Calu3 (cell line): ENCODE measurements at regions not wholly inside any gene's neighbourhood (a gene's known extent, or its start where the extent isn't known, plus 50 kb on each side); places are given as distances from the start of the nearest gene placed in this dataset.

Experiments used
- BruUV-seq: library from RNA; stranded (reverse); fragments of 400-500 nt; replicated peaks from 2 replicates; lab custom pipeline; 2021; lab: Mats Ljungman, UMichigan
- CTCF ChIA-PET: fragments of 300-600 bp; sonication (Branson Sonifier 250); formaldehyde crosslinking; loops from one replicate; lab custom pipeline; 2022; ENCODE audit warnings: antibody characterized with exemption; lab: Charles Lee
- DNase-seq: peaks from one replicate; pipeline ENCODE4 v3.0.0; 2022
- H3K27ac Mint-ChIP-seq: one replicate; pipeline ENCODE4 v1.8.0; 2022; ENCODE audit warnings: mixed read lengths; ENCODE audit not compliant: unreplicated experiment
- H3K27me3 Mint-ChIP-seq: one replicate; pipeline ENCODE4 v1.8.0; 2022; ENCODE audit warnings: mixed read lengths; ENCODE audit not compliant: unreplicated experiment
- H3K36me3 Mint-ChIP-seq: one replicate; pipeline ENCODE4 v1.8.0; 2022; ENCODE audit warnings: mild to moderate bottlenecking, moderate library complexity, mixed read lengths; ENCODE audit not compliant: insufficient read depth, unreplicated experiment
- H3K4me1 Mint-ChIP-seq: one replicate; pipeline ENCODE4 v1.8.0; 2022; ENCODE audit warnings: mild to moderate bottlenecking, low read depth, mixed read lengths; ENCODE audit not compliant: unreplicated experiment
- H3K4me3 Mint-ChIP-seq: one replicate; pipeline ENCODE4 v1.8.0; 2022; ENCODE audit warnings: mild to moderate bottlenecking, low read depth, moderate library complexity, mixed read lengths; ENCODE audit not compliant: unreplicated experiment
- H3K9me3 Mint-ChIP-seq: one replicate; pipeline ENCODE4 v1.8.0; 2022; ENCODE audit warnings: low read depth, mixed read lengths; ENCODE audit not compliant: unreplicated experiment
- CTCF ChIP-seq: fragments of 200-600 bp; IDR thresholded peaks from one replicate; pipeline ENCODE4 v1.8.0; 2022; ENCODE audit warnings: antibody characterized with exemption; ENCODE audit not compliant: unreplicated experiment
- intact Hi-C: fragments of 100-400 bp; cut with micrococcal nuclease; formaldehyde crosslinking; loops from one replicate; pipeline ENCODE4 v1.10.0; 2022; ENCODE audit not compliant: unreplicated experiment

GRCh38 chr16:62539657-62540056, 503.4 kb upstream of the CDH8 start:
- no peak overlapping the region for H3K4me3 Mint-ChIP-seq
- H3K4me1 Mint-ChIP-seq: no peaks in the 10 kb centered on the region

DNA sequence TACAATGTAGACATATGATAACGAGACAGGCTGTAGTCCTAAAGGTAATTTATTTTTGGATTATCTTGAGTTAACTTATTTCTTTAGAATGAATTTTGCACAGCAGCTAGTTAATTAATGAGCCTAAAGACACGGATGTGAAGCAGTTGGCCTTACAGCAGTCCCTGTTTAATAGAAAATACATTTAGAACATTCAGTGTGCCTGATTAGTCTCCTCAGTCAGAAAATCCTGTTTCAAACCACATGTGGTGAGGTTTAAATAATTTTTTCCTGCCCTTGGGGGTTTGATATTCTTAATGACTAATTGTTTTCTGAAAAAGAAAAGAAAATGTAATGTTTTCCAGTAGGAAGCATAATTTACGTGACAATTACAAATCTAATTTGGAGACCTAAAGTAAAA, 494.2 kb upstream of the CDH8 start:
- H3K27ac Mint-ChIP-seq: no peak overlapping the region
- no peaks in the 10 kb centered on the region for H3K4me1 Mint-ChIP-seq
- no peaks in the 10 kb centered on the region for H3K36me3 Mint-ChIP-seq
- intact Hi-C loops: no loop called here
- BruUV-seq: no TSS peak
- no peaks in the 10 kb centered on the region for H3K27me3 Mint-ChIP-seq
- H3K9me3 Mint-ChIP-seq: peaks cover 9% of the 10 kb centered on the region
- H3K4me3 Mint-ChIP-seq: no peak overlapping the region
- CTCF ChIA-PET: no interaction called here
- no peak for TF ChIP-seq CTCF
- no peak for DNase-seq

More at GRCh38 chr16:62539657-62540056, 503.4 kb upstream of the CDH8 start:
- CTCF ChIA-PET: no interaction called here
- intact Hi-C loops: no loop called here
- TF ChIP-seq CTCF: no peak
- no peaks in the 10 kb centered on the region for H3K36me3 Mint-ChIP-seq
- DNase-seq: no peak
- no peaks in the 10 kb centered on the region for H3K27me3 Mint-ChIP-seq
- peaks cover 4% of the 10 kb centered on the region for H3K9me3 Mint-ChIP-seq
- BruUV-seq: no TSS peak
- H3K27ac Mint-ChIP-seq: no peak overlapping the region

- Mint-ChIP-seq H3K36me3 (no peaks in the 10 kb centered on the region), H3K27me3 (no peaks in the 10 kb centered on the region), H3K27ac (no peak overlapping the region), H3K4me1 (no peaks in the 10 kb centered on the region), H3K9me3 (peaks cover 15% of the 10 kb centered on the region), H3K4me3 (no peak overlapping the region)
- intact Hi-C loops: no loop called here
- TF ChIP-seq CTCF: no peak
- no peak for DNase-seq
- CTCF ChIA-PET: no interaction called here
- BruUV-seq: no TSS peak
These were observed 479.8 kb upstream of the CDH8 start for GRCh38 chr16:62516001-62516400.

DNA sequence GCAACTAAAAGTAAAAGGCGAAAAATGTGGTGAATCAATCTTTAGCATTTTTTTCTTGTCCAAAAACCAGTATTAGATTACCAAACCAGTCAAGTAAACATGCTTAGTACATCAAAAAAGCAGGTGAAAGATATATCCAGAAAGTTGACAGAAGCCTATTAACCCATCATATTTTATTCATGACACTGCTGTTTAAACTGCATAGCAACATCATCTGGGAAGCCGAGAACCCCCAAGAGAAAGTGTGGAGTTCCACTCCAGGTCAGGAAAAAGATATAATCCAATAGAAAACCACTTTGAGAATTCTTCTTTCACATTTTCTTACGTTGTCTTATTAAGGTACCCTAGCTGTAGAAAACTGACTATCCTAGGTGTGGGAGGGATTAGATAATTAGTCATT, 466.8 kb upstream of the CDH8 start:
- intact Hi-C loops: no loop called here
- Mint-ChIP-seq H3K27ac (no peak overlapping the region), H3K9me3 (peaks cover 17% of the 10 kb centered on the region), H3K4me3 (no peak overlapping the region), H3K4me1 (no peaks in the 10 kb centered on the region), H3K36me3 (no peaks in the 10 kb centered on the region), H3K27me3 (no peaks in the 10 kb centered on the region)
- no TSS peak for BruUV-seq
- CTCF ChIA-PET: no interaction called here
- no peak for DNase-seq
- TF ChIP-seq CTCF: no peak
